Endodermal cell (in vitro differentiated cells): ENCODE measurements at regions not wholly inside any gene's neighbourhood (a gene's known extent, or its start where the extent isn't known, plus 50 kb on each side); places are given as distances from the start of the nearest gene placed in this dataset.

Experiments used
- DNase-seq: peaks from one replicate; pipeline ENCODE4 v3.0.0-alpha.2; 2017
- H3K27ac ChIP-seq: 2 replicates; pipeline ENCODE4 v1.5.1; 2013; ENCODE audit warnings: mild to moderate bottlenecking, low read depth, low read length, moderate library complexity
- H3K27me3 ChIP-seq: 2 replicates; pipeline ENCODE4 v1.6.1; 2013; ENCODE audit warnings: mild to moderate bottlenecking, low read length, moderate library complexity; ENCODE audit not compliant: insufficient read depth, control insufficient read depth, poor library complexity, severe bottlenecking
- H3K36me3 ChIP-seq: 2 replicates; pipeline ENCODE4 v1.7.0; 2013; ENCODE audit warnings: mild to moderate bottlenecking, low read length, moderate library complexity; ENCODE audit not compliant: control insufficient read depth, insufficient read depth
- H3K4me1 ChIP-seq: one replicate; pipeline ENCODE4 v1.7.0; 2013; ENCODE audit warnings: low read length; ENCODE audit not compliant: control insufficient read depth, insufficient read depth
- H3K4me3 ChIP-seq: 2 replicates; pipeline ENCODE4 v1.5.1; 2013; ENCODE audit warnings: mild to moderate bottlenecking, low read length, moderate library complexity
- H3K9ac ChIP-seq: 2 replicates; pipeline ENCODE4 v1.6.1; 2013; ENCODE audit warnings: mild to moderate bottlenecking, low read length, moderate library complexity; ENCODE audit not compliant: poor library complexity, severe bottlenecking; ENCODE audit errors: extremely low read depth
- H3K9me3 ChIP-seq: 2 replicates; pipeline ENCODE4 v1.6.1; 2013; ENCODE audit warnings: mild to moderate bottlenecking, low read length, moderate library complexity; ENCODE audit not compliant: control insufficient read depth
- H3K27ac Mint-ChIP-seq: 2 replicates; pipeline ENCODE4 v1.8.0; 2020; ENCODE audit warnings: mixed read lengths
- H3K27me3 Mint-ChIP-seq: 2 replicates; pipeline ENCODE4 v1.8.0; 2021; ENCODE audit warnings: mild to moderate bottlenecking, mixed read lengths; ENCODE audit not compliant: insufficient read depth
- H3K36me3 Mint-ChIP-seq: 2 replicates; pipeline ENCODE4 v1.8.0; 2020; ENCODE audit warnings: low read depth, mixed read lengths
- H3K4me1 Mint-ChIP-seq: 2 replicates; pipeline ENCODE4 v1.8.0; 2020; ENCODE audit warnings: mixed read lengths
- H3K4me3 Mint-ChIP-seq: 2 replicates; pipeline ENCODE4 v1.8.0; 2020; ENCODE audit warnings: mild to moderate bottlenecking, moderate library complexity, mixed read lengths
- H3K9me3 Mint-ChIP-seq: 2 replicates; pipeline ENCODE4 v1.8.0; 2020; ENCODE audit warnings: mild to moderate bottlenecking, mixed read lengths
- WGBS, 2 experiments: methylation state at CpG; one replicate each; pipeline versions ENCODE4 v1.1.5 to v1.1.7; 2013; ENCODE audit warnings: missing lambda C conversion rate in 2 of 2, mixed read lengths in 1 of 2; ENCODE audit not compliant: insufficient coverage in 1 of 2, insufficient read length in 1 of 2; 5-methylcytosine and 5-hydroxymethylcytosine counted together
- TF ChIP-seq, protein P1 (sequence below): fragments of 200-600 bp; sonication (generic); conservative IDR thresholded peaks from 2 replicates; pipeline ENCODE4 v1.5.0; 2021; ENCODE audit warnings: antibody characterized with exemption, mild to moderate bottlenecking

DNA sequence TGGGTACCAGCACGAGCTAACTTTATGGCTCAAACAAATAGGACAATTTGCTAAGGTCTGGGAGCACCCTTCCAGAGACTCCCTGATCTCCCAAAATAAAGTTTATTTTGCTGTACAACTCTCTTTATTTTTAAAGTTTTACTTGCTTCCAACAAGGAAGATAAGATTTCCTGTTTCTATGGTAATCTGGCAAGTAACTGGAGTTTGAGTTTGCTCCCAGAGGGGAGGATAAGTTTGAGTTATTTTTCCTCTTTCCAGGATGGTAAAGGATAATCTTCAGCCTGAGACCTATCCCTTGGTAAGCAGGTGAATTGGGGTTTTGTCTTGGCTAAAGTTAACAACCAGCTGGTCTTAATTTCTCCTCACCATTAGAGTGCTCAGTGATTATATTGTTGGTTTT lies 1019.4 kb upstream of the ALCAM start:
- no peaks in the 10 kb centered on the region for H3K36me3 Mint-ChIP-seq
- Histone ChIP-seq H3K27ac (no peak overlapping the region), H3K36me3 (no peaks in the 10 kb centered on the region), H3K9ac (no peak overlapping the region), H3K4me3 (no peak overlapping the region), H3K9me3 (peaks cover 7% of the 10 kb centered on the region), H3K27me3 (no peaks in the 10 kb centered on the region), H3K4me1 (no peaks in the 10 kb centered on the region)
- H3K27ac Mint-ChIP-seq: no peak overlapping the region
- peaks cover 3% of the 10 kb centered on the region for H3K4me1 Mint-ChIP-seq
- H3K4me3 Mint-ChIP-seq: no peak overlapping the region
- no peaks in the 10 kb centered on the region for H3K27me3 Mint-ChIP-seq
- WGBS, 2 experiments: 98 to 100% methylated on average over 1 of the region's 1 CpG
- H3K9me3 Mint-ChIP-seq: peaks cover 9% of the 10 kb centered on the region
- no peak for DNase-seq
- TF ChIP-seq, protein P1, sequence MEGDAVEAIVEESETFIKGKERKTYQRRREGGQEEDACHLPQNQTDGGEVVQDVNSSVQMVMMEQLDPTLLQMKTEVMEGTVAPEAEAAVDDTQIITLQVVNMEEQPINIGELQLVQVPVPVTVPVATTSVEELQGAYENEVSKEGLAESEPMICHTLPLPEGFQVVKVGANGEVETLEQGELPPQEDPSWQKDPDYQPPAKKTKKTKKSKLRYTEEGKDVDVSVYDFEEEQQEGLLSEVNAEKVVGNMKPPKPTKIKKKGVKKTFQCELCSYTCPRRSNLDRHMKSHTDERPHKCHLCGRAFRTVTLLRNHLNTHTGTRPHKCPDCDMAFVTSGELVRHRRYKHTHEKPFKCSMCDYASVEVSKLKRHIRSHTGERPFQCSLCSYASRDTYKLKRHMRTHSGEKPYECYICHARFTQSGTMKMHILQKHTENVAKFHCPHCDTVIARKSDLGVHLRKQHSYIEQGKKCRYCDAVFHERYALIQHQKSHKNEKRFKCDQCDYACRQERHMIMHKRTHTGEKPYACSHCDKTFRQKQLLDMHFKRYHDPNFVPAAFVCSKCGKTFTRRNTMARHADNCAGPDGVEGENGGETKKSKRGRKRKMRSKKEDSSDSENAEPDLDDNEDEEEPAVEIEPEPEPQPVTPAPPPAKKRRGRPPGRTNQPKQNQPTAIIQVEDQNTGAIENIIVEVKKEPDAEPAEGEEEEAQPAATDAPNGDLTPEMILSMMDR: no peak

DNA sequence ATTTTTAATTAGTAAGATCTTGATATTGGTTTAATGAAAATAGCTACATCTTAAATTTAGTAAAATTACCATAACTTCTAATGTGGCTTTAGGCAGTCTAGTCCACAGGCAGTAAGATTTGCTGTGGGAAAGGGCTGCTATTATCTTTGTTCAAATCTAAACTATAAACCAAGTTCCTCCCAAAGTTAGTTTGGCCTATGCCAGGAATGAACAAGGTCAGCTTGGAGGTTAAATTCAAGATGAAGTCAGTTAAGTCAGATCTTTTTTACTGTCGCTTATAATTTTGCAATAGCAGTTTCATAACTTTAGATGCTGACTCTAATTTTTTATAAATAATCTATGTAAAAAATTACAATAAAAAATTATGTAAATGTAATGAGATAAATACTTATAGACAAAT lies 1016.9 kb upstream of the ALCAM start:
- Mint-ChIP-seq H3K4me3 (no peak overlapping the region), H3K4me1 (peaks cover 3% of the 10 kb centered on the region)
- WGBS, 2 experiments: no CpG with 5 or more reads among the region's 1 CpG

DNA sequence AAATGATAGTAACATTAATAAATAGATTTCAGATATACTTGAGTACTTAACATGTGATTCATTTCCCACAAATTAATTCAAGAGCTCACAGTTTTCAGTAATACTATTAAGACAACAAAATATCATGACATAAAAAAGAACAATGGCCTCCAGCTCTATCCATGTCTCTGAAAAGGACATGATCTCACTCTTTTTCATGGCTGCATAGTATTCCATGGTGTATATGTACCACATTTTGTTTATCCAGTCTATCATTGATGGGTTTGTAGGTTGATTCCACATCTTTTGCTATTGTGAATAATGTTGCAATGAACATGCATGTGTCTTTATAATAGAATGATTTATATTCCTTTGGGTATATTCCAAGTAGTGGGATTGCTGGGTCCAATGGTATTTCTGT lies 1012.8 kb upstream of the ALCAM start:
- Mint-ChIP-seq H3K4me1 (no peaks in the 10 kb centered on the region), H3K9me3 (peaks cover 16% of the 10 kb centered on the region), H3K36me3 (no peaks in the 10 kb centered on the region), H3K4me3 (no peak overlapping the region), H3K27ac (no peak overlapping the region), H3K27me3 (no peaks in the 10 kb centered on the region)
- H3K9me3 ChIP-seq: peaks cover 20% of the 10 kb centered on the region
- no peaks in the 10 kb centered on the region for H3K36me3 ChIP-seq
- no peak for DNase-seq
- H3K9ac ChIP-seq: no peak overlapping the region
- no peaks in the 10 kb centered on the region for H3K4me1 ChIP-seq
- no peak overlapping the region for H3K27ac ChIP-seq
- no peak overlapping the region for H3K4me3 ChIP-seq
- TF ChIP-seq, protein P1: no peak
- no peaks in the 10 kb centered on the region for H3K27me3 ChIP-seq

More for the DNA sequence above, 1016.9 kb upstream of the ALCAM start:
- Histone ChIP-seq H3K27ac (no peak overlapping the region), H3K36me3 (no peaks in the 10 kb centered on the region), H3K27me3 (no peaks in the 10 kb centered on the region), H3K9ac (no peak overlapping the region), H3K9me3 (peaks cover 20% of the 10 kb centered on the region), H3K4me3 (no peak overlapping the region), H3K4me1 (no peaks in the 10 kb centered on the region)
- Mint-ChIP-seq H3K9me3 (peaks cover 16% of the 10 kb centered on the region), H3K36me3 (no peaks in the 10 kb centered on the region), H3K27ac (no peak overlapping the region), H3K27me3 (no peaks in the 10 kb centered on the region)
- TF ChIP-seq, protein P1: no peak
- no peak for DNase-seq
